ENCODE measurements at regions not wholly inside any gene's neighbourhood (a gene's known extent, or its start where the extent isn't known, plus 50 kb on each side); places are given as distances from the start of the nearest gene placed in this dataset.

DNA sequence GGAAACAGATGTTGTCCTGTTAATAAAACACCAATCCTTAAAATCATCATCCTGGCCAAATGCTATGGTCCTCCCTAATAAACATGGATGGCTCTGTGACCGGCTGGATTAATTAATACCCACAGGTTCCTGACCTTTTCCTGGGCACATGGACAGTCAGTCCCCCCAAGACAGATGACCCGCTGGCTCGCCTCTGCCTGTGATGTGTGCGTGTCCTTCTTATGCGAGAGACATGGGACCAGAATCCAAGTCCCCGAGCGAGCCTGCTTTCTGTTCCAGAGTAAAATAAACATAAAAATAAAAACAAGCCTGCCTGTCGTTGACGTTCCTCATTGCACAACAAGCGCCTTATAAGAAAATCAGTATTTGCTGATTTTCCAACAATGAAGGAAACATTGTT, 378.3 kb upstream of the TSHZ3 start:
- TF ChIP-seq ZFP3 (CRISPR knock-in tag; IDR thresholded peaks at IDR 0.05): no peak
- ATAC-seq: no peak

DNA sequence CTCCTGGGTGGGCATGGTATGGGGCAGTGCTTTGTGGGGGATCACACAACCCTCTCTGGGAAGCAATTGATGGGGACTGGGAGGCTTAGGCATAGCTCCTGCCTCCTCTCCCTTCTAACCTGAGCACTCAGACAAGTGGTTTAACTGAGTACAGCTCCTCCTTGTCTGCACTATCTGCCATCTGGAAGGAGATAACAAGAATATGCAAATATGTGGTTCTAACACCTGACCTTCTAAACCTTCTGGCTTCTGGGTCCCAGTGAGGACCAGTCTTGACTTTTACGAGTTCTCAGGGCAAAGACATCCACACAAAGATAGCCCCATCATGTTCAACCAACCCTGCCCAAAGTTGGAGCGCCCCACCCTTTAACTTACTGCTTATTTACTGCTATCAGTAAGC, 381.0 kb upstream of the TSHZ3 start:
- ATAC-seq: no peak
- no peak for TF ChIP-seq ZFP30 (CRISPR knock-in tag; IDR thresholded peaks at IDR 0.05)
- TF ChIP-seq ZNF565 (CRISPR knock-in tag; conservative IDR thresholded peaks at IDR 0.05; ENCODE audit: low read depth): no peak
- no peak for TF ChIP-seq ARNTL (CRISPR knock-in tag; IDR thresholded peaks at IDR 0.05; ENCODE audit: borderline replicate concordance, low read depth)

DNA sequence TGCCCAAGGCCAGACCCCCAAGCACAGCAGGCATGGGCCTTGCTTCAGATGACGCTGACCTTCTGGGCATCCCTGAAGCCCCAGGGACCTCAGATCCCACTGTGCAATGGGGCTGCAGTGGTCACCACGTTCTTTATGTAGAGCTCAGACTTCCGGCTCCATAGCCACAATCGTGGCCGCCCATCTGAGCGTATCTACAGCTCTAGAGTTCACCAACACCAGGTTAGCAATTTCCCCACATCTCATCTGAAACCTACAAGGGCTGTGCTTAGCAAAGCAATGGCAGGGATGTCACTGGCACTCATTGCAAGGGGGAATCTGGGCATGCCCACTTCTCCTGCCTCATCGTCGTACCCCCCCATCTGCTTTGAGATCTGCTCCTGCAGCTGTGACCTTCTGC, 384.4 kb upstream of the TSHZ3 start:
- ATAC-seq: no peak

DNA sequence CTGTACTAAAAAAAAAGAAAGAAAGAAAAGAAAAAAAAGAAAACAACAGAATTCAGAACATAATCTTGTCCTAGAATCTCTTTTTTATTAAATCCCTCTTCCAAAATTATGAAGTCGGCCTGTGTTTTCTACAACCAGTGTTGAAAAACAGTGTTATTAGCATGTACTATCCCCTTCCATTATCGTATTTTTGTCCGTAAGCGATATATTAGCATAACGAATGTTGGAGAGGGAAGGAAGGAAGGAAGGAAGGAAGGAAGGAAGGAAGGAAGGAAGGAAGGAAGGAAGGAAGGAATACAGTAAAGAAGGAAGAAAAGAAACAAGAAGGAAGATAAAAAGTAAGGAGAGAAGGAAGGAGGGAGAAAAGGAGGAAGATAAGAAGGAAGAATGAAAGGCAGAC, 393.0 kb upstream of the TSHZ3 start:
- no peak for TF ChIP-seq PPARA (CRISPR knock-in tag; IDR thresholded peaks at IDR 0.05; ENCODE audit: borderline replicate concordance)
- TF ChIP-seq OSR1 (CRISPR knock-in tag; IDR thresholded peaks at IDR 0.05): no peak
- TF ChIP-seq ZNF565 (CRISPR knock-in tag; conservative IDR thresholded peaks at IDR 0.05; ENCODE audit: low read depth): no peak
- TF ChIP-seq ZNF8 (CRISPR knock-in tag; IDR thresholded peaks at IDR 0.05): no peak
- TF ChIP-seq, protein P1, sequence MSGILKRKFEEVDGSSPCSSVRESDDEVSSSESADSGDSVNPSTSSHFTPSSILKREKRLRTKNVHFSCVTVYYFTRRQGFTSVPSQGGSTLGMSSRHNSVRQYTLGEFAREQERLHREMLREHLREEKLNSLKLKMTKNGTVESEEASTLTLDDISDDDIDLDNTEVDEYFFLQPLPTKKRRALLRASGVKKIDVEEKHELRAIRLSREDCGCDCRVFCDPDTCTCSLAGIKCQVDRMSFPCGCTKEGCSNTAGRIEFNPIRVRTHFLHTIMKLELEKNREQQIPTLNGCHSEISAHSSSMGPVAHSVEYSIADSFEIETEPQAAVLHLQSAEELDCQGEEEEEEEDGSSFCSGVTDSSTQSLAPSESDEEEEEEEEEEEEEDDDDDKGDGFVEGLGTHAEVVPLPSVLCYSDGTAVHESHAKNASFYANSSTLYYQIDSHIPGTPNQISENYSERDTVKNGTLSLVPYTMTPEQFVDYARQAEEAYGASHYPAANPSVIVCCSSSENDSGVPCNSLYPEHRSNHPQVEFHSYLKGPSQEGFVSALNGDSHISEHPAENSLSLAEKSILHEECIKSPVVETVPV (CRISPR knock-in tag; IDR thresholded peaks at IDR 0.05): no peak
- TF ChIP-seq ZNF70 (CRISPR knock-in tag; IDR thresholded peaks at IDR 0.05): no peak
- no peak for TF ChIP-seq ESRRG (CRISPR knock-in tag; IDR thresholded peaks at IDR 0.05)
- no peak for TF ChIP-seq ZFP30 (CRISPR knock-in tag; IDR thresholded peaks at IDR 0.05)
- TF ChIP-seq ISL1 (CRISPR knock-in tag; IDR thresholded peaks at IDR 0.05): no peak
- TF ChIP-seq RARB (CRISPR knock-in tag; IDR thresholded peaks at IDR 0.05): no peak
- TF ChIP-seq, protein P2, sequence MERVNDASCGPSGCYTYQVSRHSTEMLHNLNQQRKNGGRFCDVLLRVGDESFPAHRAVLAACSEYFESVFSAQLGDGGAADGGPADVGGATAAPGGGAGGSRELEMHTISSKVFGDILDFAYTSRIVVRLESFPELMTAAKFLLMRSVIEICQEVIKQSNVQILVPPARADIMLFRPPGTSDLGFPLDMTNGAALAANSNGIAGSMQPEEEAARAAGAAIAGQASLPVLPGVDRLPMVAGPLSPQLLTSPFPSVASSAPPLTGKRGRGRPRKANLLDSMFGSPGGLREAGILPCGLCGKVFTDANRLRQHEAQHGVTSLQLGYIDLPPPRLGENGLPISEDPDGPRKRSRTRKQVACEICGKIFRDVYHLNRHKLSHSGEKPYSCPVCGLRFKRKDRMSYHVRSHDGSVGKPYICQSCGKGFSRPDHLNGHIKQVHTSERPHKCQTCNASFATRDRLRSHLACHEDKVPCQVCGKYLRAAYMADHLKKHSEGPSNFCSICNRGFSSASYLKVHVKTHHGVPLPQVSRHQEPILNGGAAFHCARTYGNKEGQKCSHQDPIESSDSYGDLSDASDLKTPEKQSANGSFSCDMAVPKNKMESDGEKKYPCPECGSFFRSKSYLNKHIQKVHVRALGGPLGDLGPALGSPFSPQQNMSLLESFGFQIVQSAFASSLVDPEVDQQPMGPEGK (CRISPR knock-in tag; IDR thresholded peaks at IDR 0.05; ENCODE audit: borderline replicate concordance): no peak
- TF ChIP-seq ZFP3 (CRISPR knock-in tag; IDR thresholded peaks at IDR 0.05): no peak
- no peak for TF ChIP-seq ARNTL (CRISPR knock-in tag; IDR thresholded peaks at IDR 0.05; ENCODE audit: borderline replicate concordance, low read depth)
- TF ChIP-seq, protein P3, sequence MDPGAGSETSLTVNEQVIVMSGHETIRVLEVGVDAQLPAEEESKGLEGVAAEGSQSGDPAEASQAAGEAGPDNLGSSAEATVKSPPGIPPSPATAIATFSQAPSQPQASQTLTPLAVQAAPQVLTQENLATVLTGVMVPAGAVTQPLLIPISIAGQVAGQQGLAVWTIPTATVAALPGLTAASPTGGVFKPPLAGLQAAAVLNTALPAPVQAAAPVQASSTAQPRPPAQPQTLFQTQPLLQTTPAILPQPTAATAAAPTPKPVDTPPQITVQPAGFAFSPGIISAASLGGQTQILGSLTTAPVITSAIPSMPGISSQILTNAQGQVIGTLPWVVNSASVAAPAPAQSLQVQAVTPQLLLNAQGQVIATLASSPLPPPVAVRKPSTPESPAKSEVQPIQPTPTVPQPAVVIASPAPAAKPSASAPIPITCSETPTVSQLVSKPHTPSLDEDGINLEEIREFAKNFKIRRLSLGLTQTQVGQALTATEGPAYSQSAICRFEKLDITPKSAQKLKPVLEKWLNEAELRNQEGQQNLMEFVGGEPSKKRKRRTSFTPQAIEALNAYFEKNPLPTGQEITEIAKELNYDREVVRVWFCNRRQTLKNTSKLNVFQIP (CRISPR knock-in tag; IDR thresholded peaks at IDR 0.05; ENCODE audit: borderline replicate concordance, low read depth): no peak
- TF ChIP-seq TCF4 (CRISPR knock-in tag; IDR thresholded peaks at IDR 0.05; ENCODE audit: borderline replicate concordance): no peak
- ATAC-seq: no peak

More for the DNA sequence above, 384.4 kb upstream of the TSHZ3 start:
- TF ChIP-seq, protein P4, sequence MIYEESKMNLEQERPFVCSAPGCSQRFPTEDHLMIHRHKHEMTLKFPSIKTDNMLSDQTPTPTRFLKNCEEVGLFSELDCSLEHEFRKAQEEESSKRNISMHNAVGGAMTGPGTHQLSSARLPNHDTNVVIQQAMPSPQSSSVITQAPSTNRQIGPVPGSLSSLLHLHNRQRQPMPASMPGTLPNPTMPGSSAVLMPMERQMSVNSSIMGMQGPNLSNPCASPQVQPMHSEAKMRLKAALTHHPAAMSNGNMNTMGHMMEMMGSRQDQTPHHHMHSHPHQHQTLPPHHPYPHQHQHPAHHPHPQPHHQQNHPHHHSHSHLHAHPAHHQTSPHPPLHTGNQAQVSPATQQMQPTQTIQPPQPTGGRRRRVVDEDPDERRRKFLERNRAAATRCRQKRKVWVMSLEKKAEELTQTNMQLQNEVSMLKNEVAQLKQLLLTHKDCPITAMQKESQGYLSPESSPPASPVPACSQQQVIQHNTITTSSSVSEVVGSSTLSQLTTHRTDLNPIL (CRISPR knock-in tag; IDR thresholded peaks at IDR 0.05; ENCODE audit: low read depth): no peak
- TF ChIP-seq ESRRG (CRISPR knock-in tag; IDR thresholded peaks at IDR 0.05): no peak
- TF ChIP-seq ZNF8 (CRISPR knock-in tag; IDR thresholded peaks at IDR 0.05): no peak

DNA sequence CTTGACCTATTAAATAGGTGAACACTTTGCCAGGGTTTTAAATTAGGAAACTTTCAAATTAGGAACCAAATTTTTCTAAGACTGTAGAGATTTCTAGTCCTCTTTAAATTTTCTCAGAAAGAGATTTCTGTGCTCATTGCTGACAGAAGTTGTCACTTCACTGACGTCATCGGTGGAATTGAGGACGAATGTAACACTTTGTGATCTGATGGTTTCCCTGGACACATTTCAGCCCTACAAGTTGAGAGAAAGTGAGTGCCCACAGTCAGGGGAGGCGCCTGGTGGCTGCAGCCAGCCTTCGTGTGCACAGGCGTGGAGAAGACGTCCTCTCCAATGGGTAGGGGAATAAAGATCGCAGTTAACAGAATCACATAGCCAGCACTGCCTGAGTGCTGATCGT, 396.5 kb upstream of the TSHZ3 start:
- no peak for ATAC-seq
- TF ChIP-seq PPARA (CRISPR knock-in tag; IDR thresholded peaks at IDR 0.05; ENCODE audit: borderline replicate concordance) (no peak), BACH2 (CRISPR knock-in tag; IDR thresholded peaks at IDR 0.05; ENCODE audit: borderline replicate concordance) (no peak), ESRRG (CRISPR knock-in tag; IDR thresholded peaks at IDR 0.05) (no peak), OSR1 (CRISPR knock-in tag; IDR thresholded peaks at IDR 0.05) (no peak), SNAI2 (CRISPR knock-in tag; IDR thresholded peaks at IDR 0.05) (no peak), TOX (CRISPR knock-in tag; IDR thresholded peaks at IDR 0.05; ENCODE audit: borderline replicate concordance) (no peak), GLIS3 (CRISPR knock-in tag; IDR thresholded peaks at IDR 0.05) (no peak), CSDC2 (CRISPR knock-in tag; IDR thresholded peaks at IDR 0.05) (no peak), ARNTL (CRISPR knock-in tag; IDR thresholded peaks at IDR 0.05; ENCODE audit: borderline replicate concordance, low read depth) (no peak), TCF4 (CRISPR knock-in tag; IDR thresholded peaks at IDR 0.05; ENCODE audit: borderline replicate concordance) (no peak), ZC3H10 (CRISPR knock-in tag; IDR thresholded peaks at IDR 0.05) (no peak), RARB (CRISPR knock-in tag; IDR thresholded peaks at IDR 0.05) (no peak), ZNF565 (CRISPR knock-in tag; conservative IDR thresholded peaks at IDR 0.05; ENCODE audit: low read depth) (no peak)
